NCI-H187 treated with DMSO at 0.1 percent for 48 hours (cell line): ENCODE measurements at regions not wholly inside any gene's neighbourhood (a gene's known extent, or its start where the extent isn't known, plus 50 kb on each side); places are given as distances from the start of the nearest gene placed in this dataset.
"Not testable (repeated sequence)": the region's sequence is repeated elsewhere in the genome, so short reads cannot be mapped to it uniquely, and the experiment has no call there.

ENCODE experiments used
- DNase-seq: peaks from one replicate; lab custom pipeline; 2025; lab: John Stamatoyannopoulos, UW

DNA sequence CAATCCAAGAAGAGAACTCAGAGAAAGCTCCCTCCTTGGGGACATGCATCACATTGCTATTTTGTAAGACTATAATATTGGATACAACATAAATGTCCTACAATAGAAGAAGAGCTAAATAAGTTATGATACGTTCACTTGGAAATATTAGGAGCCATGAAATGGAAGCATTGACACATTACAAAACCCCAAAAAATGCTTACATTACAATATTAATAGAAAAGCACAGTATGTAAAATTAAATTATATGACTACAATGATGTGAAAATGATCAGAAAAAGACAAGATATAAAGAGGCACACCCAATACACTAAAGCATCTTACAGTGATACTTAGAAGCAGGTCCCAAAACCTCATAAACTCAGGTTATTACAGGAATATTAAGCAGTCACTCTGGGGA lies 694.1 kb downstream of the TOX3 start:
- no peak for DNase-seq

DNA sequence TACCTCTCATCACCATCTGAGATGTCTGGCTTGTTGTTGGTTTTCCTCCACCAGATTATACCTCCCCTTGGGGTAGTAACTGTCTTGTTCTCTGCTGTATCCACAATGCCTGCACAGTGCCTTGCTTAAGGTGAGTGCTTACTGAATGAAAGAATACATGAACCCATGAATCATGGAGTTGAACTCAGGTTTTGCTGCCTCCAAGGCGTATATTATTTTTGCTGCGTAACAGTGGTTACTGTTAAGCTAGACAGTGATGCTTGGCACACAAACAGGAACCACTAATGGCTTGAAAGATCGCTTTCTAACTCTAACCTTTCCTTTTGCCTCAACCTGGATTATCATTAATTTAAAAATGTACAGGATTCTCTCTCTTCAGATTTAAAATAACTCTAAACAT lies 695.8 kb downstream of the TOX3 start:
- DNase-seq, result no peak

DNA sequence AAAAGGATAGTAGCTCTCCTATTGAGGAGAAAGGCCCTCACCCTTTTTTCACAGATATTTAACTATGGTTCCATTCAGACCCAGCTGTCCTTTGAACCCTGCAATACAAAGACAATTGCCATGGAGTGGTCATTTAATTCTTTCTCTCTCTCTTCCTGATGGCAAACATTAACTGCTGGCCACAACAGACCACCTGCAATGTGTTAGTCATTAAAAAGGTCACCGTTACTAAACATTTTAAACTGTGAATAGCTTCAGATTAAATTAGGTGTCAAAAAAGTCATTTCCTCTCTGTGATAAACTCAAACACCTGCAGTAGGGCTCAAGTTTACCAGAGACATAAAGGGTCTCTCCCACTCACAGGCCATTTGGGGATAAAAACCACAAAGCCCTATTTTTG lies 697.2 kb downstream of the TOX3 start:
- no peak for DNase-seq

DNA sequence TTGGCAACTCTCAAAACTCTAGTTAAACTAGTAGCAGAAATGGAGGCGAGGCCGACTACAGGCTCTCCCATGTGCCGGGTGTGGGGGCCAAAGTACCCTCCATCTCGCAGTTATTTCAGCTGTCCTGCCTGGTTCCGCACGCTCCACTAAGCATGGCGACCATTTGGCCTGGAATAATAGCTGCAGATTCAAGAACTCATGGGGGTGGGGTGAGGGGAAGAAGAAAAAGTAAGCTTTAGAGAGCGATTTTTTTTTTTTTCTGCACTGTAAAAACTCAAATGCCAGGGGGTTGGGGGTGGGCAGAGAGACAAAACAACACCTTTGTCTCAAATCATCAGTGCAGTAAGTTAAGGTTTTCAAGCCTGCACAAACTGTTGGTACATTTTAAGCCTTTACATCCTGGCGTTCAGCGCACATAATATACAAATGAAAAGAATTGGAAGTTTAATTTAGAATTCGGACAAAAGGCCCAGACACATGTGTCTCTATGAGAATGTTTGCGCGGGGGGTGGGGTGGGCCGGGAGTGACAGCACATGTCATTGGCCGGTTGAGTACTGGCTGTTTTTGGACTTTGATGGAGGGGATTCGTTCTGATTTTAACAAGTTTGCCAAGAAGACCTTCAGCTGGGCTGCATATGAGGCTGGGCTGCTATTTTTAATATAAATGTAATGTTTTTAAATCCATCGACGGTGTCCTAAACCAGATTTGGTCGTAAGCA lies 694.7 kb upstream of the SALL1 start:
- DNase-seq, result no peak

DNA sequence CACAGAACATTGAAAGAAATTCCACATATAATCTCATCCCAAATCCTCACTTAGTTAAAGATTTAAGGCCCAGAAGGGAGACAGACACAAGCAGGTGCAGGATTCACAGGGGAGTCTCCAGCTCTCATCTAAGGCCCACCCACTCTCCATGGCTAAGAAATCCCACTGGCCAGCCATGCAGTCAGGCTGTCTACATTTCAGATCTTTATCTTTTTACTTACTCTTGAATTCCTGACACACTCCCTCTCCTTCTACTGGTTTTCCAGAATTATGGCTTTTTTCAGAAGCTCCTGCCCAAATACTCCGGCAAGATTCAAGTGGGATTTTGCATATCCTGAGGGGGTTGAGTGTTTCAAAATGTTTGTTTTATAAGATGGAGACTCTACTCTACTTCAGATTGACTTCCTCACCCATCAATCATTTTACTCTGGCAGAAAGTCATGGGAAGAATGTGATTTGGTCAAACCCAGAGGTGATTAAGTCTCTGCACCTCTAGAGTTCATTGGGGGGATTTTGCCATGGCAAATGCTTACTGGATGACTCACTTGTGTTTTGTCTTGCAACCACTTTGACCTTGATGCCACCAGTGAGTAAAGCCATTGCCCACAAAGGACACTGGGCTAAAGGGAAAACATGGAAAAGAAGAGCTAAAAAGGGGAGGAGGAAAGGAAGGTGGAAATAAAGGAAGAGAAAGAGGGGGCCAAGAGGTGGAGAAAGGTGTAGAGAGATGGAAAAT lies 688.8 kb upstream of the SALL1 start:
- no peak for DNase-seq

DNA sequence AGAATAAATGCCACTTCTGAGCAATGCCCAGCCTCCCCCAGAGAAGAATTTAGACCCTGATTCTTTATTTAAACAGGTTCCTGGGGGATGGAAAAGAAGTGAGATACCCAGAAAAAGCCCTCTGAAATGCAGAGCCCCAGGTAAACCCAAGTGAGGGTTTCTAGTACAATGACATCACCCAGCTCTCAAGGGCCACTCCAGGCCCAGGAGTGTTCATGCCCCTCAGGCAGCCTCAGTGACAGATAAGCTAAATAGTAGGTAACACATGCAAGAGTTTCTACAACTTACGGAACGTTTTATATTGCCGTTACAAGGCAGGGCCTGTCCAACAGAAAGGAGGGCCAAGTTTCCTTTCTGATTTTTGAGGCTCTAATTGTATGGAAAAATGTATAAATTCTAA lies 683.7 kb upstream of the SALL1 start:
- DNase-seq, result no peak

DNA sequence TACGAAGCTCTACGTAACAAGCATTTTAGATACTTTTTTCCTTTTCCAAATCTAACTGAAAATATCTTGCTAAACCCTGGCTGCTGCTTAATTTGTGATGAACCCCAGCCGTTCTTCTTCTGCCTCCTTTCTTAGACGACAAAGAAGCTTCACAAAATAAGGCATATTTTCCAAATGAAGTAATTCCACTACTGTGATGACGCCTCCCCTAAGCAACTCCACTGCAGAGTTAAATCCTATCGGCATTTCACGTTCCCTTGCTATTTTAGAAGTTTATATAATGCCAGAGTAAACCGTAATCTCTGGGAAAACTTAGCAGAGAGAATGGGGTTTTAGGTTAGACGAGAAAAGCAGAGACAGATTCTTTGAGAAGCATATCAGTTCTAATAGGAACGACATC lies 683.1 kb upstream of the SALL1 start:
- no peak for DNase-seq

DNA sequence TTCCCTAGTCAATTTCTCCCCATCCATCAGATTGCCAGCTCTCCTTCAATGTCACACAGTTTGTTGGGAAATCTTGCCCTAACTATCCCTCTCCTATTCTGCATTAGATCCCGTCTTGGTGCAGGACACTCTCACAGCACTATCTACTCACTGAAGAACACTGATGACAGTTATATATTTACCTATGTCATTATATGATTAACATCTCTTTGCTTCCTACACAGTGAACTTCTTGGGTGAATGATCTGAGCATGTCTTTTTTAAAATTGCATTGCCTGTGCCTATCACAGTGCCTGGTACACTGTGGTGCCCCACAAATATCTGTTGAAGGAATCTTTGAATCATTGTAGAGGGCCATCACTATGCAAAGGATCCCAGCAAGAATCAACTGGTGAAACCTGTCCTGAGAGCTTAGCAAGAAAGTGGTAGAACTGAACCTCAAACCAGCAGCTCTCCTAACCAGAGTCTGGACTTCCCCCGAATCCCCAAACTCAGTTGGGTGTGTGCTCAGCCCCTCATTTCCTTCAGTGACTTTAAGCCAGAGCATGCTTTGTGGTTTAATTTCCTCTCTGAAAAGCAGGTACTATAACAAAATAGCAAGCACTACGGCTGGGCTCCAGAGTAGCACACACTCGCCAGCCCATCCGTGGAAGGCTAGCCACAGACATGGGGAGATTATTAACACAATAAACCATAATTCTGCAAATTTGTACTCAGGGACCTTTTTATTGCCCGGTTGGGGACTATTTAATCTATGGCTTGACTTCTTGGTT lies 680.7 kb upstream of the SALL1 start:
- no peak for DNase-seq

DNA sequence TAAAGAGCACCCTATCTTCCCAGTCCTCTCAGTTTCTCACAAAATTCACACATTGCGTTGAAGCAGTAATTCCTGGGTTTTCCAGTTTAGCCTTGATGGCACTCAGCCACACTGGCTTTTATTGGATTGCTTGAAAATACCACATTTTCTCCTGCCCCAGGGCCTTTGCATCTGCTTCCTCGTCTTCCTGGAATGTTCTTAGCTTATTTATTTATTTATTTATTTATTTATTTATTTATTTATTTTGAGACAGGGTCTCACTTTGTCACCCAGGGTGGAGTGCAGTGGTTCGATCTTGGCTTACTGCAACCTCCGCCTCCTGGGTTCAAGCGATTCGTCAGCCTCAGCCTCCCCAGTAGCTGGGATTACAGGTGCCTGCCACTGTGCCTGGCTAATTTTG lies 680.0 kb upstream of the SALL1 start:
- DNase-seq, result not testable (repeated sequence)

DNA sequence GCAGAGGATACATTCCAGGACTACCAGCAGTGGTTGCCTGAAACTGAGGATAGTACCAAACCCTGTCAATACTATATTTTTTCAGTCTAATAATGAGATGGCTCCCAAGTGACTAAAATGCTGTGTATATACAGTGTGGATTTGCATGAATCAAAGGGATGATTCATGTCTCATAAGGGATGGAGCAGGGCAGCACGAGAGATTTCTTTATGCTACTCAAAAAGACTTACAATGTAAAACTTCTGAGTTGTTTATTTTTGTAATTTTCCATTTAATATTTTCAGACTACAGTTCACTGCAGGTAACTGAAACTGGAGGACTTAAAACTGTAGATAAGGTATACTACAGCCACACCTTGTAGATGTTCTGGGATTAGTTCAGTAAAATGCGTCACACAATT lies 674.7 kb upstream of the SALL1 start:
- no peak for DNase-seq

DNA sequence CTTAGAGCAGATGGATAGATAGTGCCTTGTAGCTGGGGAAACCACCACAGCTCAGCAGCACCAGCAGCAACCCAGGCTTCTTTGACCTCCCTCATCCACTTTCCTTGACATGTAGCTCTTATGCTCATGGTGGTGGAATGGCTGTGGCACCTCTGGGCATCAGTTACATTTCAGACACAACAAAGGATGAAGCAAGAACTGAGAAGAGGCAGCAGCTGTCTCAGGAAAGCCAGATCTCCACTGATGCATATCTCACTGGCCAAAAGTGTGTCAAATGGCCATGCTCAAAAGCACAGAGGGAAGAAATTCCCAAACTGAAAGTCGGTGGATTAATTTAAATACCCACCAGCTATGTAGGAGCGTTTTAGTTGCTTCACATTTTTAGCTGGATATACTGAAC lies 671.4 kb upstream of the SALL1 start:
- DNase-seq, result no peak

DNA sequence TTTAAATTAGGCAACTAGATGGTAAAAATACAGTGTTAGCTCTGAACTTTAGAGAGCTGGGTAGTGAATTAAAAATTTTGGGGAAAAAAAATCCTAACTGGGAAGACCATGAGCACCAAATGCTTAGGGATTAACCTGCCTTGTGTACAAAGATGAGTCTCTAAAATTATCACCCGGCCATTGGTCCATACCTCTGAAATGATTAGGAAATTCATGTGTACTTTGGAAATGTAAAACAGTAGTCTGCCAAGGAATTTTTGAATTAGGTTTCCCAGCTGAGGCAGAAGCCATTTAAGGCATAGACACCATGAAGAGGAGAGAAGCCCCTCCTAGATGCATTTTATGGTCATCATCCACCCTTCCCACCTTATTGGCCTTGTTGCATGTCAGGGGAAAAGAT lies 670.5 kb upstream of the SALL1 start:
- no peak for DNase-seq

DNA sequence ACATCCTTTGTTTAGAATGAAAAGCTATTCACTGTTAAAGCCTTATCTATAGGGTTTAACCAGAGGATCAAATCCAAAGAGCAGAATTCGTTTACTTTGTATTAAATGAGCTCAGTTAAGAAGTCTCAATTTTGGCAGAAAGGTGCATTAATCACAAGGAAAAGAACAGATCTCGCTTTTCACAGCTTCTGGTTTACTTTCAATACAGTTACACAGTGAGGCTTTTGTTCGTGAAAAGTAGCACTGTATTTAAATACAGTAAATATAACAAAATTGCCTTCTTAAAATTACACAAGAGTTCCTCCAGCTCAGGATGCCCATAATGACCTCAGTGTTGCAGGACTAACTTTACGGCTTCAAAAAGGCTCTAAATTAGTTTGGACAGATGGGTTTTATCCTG lies 669.1 kb upstream of the SALL1 start:
- no peak for DNase-seq

DNA sequence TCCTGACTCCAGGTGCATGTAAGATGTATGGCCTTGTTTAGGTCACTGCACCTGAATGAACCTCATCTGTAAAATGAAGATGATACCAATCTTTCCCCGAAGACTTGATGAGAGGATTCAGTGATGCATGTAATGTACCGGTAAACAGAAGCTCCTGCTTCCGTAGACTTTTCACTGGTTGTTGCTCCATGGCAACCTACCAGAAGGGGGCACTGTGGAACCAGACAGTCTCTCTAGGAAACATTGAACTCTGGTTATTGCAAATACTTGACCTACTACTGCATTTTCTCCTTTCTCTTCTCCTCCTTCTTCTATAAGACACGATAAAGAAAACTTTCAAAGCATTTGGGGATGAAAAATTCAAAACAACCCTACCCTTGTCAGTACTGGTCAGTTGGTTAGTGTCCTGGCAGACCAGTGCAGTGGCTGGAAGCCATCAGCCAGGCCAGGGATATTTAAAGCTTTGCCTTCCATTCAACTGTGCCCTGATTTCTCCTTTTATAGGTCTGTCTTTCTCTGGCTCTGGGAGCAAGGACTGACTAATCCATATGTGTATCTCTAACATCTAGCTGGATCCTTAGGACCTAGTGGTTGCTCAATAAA lies 667.4 kb upstream of the SALL1 start:
- peak; percentile 71 for DNase-seq

DNA sequence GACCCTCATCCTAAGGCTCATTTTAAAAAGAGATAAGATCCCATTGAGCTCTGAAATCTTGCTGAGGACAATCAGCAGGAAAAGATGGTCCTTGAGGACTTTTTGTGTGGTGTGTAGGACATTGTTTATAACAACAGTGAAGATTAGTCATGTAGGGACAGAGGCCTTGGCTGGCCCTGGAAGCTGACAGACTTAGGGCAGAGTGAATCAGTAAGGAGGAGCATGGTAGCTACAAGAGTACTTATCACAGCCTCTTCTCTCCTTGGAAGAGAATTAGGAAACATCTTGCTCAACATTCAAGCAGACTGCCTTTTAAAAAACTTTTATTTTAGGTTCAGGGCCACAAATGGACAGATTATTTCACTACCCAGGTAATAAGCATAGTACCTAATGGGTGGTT lies 665.9 kb upstream of the SALL1 start:
- DNase-seq, result no peak

DNA sequence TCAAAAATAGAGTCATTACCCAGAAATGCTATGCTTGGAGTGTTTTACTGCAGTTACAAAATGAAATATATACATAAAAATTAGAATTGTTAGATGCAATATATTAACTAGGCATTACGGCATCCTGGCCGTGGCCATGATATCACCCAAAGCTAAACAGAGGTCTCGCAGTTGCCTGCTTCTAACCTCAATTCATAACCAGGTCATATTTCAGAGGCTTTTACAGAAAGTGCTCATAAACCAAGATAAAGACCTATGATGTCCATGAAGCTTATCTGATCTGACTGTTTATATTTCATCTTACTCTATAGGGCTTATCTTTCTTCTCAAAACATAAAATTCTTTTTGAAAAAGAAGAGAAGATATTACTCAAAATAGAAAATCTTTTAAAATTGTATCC lies 664.5 kb upstream of the SALL1 start:
- no peak for DNase-seq

DNA sequence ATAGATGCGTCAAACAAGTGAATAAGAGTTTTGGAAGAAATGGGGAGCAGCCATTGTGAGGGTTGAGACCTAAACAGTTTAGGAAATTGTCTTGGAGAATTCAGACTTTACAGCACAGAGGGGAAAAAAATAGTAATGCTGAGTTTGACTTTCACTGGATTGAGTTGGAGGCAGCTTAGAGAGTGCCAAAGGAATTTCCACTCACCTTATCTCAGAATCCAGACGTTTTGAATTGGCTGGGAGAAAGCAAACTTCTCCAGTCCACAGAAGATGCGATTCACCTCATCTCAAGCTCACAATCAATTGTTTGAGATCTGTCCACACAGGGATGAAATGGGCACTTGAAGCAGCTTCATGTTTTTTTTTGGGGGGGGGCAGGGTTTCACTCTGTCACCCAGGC lies 663.5 kb upstream of the SALL1 start:
- no peak for DNase-seq

DNA sequence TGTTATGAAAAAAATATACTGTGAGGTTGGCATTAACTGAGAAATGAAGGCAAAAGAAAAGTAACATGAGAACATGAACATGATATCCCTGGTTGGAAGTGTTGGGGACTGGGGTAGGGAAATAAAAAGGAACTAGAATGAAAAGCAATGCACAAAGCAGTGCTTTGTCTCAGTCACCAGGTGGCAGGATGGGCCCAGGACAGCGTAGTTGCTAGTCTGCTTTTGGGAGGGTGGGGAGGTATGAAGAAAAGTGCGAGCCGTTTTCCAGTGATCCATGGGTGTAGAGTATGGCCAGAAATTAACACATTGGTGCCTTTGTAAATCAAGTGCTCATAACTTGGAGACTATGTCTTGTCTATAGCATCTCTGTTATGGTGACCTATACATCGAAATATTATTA lies 662.5 kb upstream of the SALL1 start:
- no peak for DNase-seq

DNA sequence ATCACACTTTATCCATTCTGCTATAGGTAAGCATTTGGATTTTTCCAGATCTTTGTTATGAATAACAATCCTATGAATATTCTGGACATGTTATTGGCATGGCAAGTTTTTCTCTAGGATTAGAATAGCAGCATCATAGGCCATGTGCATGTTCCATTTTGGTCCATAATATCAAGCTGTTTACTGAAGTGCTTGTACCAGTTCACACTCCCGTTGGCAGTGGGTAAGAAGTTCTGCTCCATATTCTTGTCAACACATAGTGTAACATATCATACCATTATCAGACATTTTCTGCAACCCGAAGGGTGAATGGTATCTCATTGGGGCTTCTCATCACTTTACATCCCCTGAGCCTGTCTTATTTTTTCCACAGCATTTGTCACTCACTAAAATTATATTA lies 661.9 kb upstream of the SALL1 start:
- DNase-seq, result no peak

DNA sequence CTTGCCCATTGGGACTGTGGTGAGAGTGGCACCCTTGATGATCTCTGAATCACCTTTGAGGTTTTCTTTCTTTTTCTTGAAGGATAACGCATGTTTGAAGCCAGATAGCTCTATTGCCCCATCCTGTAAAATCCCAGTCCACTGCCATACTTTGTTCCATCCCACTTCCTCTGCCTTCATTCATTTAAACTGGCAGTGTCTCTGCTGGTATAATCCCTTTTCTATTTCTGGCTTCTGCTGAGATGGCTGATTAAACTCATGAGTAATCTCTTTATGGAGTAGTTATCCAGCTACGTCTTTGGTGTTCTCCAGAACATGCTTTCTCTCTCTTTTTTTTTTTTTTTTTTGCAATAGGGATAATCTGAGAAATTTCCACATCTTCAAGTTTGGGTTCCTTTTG lies 656.5 kb upstream of the SALL1 start:
- no peak for DNase-seq

DNA sequence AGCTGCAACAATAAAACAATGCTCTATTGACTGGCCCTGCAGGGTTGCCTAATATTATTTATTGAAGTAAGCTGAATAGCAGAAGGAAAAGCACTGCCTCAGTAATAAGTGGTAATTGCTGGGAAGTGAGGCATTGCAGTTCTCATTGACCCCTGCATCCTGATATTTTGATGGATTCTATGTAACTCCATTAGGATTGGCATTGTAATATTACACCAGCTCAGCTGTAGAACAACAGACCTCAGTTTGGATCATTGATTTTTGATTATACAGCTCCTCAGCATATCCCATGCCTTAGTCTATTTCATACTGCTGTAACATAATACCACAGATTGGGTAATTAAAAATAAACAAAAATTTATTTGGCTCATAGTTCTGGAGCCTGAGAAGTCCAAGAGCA lies 650.6 kb upstream of the SALL1 start:
- DNase-seq, result no peak

DNA sequence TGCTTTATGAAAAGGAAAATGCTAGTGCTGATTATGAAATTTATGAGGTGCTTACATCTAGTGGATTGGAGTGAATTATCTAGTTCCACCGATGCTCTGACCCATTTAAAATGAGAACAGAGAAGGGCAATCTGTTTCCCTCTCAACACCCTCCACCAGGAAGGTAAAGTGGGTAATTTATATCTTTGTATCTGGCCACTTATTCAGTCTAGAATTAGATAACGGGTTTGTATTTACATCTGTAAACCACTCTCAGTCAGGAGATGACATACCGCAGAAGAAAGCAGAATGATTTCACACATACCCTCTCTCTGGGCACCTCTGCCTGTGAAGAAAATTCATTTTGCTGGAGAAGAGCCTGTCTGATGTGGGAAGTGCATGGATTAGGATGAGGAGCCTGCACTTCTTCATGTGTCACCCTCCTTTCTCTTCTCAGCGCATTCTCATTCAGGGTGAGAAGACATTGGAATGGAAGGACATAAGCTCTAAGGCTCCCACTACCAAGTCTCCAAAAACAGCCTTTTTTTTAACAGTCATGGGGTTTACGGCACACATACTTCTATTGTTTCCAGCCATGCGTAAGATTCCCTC lies 646.7 kb upstream of the SALL1 start:
- DNase-seq, result no peak
